ENCODE measurements at regions not wholly inside any gene's neighbourhood (a gene's known extent, or its start where the extent isn't known, plus 50 kb on each side); places are given as distances from the start of the nearest gene placed in this dataset.

DNA sequence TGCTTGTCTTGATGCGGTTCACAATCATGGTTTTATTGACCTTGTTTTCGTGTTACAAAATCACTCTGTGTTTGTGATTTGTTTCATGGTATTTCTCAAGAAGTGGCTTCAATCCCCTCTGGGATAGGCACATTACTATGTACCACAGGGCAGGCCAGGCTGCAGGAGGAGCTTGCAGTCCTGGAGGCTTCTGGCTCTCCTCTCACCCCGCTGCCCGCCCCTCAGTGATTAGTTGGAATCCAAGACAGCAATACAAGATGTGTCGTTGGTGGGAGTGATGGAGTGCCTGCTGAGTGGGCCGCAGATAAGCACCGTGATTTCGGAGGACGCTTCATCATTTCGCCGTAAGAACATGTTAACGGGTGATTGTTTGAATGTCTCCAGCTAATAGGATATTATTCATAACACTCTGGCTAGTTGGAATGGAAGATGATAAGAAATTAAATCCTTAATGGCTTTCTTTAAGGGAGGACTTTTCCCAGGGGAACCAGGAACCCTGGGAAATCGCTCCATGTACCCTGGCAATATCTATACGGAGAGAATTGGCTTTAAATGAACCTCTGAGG, 384.4 kb downstream of the MIAT start:
- Histone ChIP-seq H3K27ac (ENCODE audit: low read depth) (no peak overlapping the region), H3K36me3 (ENCODE audit: insufficient read depth) (no peaks in the 10 kb centered on the region), H3K4me1 (ENCODE audit: insufficient read depth) (no peaks in the 10 kb centered on the region), H3K4me3 (ENCODE audit: low read depth, low read length) (no peak overlapping the region)
- 56% methylated on average over 14 of the region's 14 CpGs for WGBS
- DNase-seq (ENCODE audit: extremely low spot score), result no peak

DNA sequence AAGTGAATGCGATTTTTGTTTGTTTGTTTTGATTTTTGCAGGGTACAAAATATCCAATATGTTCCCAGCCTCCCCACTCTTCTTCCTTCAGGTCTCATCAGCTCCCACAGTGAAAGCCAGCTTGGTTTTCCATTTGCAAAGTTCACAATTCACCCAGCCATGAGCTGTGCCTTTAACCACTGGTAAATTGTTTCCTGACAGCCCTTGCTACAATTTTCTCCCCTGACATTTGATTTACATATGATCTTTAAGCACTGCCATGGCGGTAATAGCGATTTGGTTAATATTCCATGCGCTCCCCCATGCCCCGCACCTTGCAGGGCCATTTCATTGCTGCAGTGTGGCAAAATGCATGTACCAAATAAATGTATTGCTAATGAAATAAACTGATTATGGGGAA, 385.9 kb downstream of the MIAT start:
- Histone ChIP-seq H3K4me3 (ENCODE audit: low read depth, low read length) (no peak overlapping the region), H3K4me1 (ENCODE audit: insufficient read depth) (no peaks in the 10 kb centered on the region), H3K36me3 (ENCODE audit: insufficient read depth) (no peaks in the 10 kb centered on the region), H3K27ac (ENCODE audit: low read depth) (no peak overlapping the region)
- 76% methylated on average over 5 of the region's 5 CpGs for WGBS
- DNase-seq (ENCODE audit: extremely low spot score), result no peak

DNA sequence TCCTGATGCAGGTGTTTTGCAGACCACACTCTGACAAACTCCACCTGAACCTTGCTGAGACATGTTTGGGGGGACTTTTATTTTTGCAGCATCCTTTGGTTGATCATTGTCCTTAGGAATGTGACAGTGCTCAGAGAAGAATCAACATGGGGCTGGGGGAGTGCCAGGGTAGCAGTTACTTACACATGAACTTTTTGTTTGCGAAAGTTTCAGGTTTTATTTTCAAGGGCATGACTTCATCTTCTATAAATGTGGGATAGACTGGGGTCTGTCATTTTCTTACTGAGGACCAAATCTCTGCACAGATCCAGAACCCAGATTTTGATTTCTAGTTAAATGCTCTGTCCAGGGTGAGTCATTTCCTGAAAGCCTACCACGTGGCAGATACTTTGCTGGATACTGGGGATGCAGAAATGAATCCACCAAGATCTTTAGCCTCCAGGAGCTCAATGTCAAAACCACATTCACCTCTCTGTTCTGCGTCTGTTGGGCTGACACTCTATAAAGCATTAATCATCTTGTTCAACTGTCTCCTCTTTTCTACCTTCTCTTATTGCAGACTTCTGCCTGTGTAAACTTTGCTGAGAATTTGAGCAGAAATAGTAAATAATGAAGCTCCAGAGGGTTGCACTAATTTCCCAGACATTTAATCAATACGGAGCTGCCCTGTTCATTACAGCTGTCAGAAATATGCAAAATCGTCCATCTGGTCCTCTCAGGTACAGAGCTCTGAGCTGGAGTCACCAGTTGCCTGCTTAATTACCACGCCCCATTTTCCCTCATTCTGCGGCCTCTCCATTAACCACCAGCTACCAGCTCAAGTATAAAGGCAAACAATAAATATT, 387.9 kb downstream of the MIAT start:
- Histone ChIP-seq H3K4me3 (ENCODE audit: low read depth, low read length) (no peak overlapping the region), H3K4me1 (ENCODE audit: insufficient read depth) (no peaks in the 10 kb centered on the region), H3K36me3 (ENCODE audit: insufficient read depth) (no peaks in the 10 kb centered on the region), H3K27ac (ENCODE audit: low read depth) (no peak overlapping the region)
- DNase-seq (ENCODE audit: extremely low spot score), result no peak
- WGBS, result 55% methylated on average over 7 of the region's 7 CpGs

DNA sequence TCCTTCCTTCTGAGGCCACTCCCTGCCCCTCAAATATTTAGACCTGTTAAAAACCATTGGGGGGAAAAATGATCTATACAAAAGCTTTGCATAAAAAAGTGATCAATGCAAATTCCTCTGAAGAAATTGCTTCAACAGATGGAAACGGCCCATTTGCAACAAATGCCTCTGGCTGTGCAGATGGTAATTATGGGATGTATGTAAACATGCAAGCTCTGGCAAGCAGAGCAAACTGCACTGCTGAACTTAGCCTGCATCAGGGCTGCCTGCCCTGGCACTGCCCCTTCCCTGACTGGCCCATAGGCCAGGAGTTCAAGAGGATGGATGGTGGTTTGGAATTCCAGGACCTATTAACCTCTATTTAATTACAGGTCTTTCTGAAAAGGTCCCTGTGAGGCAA, 388.7 kb downstream of the MIAT start:
- no peaks in the 10 kb centered on the region for H3K36me3 ChIP-seq (ENCODE audit: insufficient read depth)
- H3K4me3 ChIP-seq (ENCODE audit: low read depth, low read length), result no peak overlapping the region
- no peak overlapping the region for H3K27ac ChIP-seq (ENCODE audit: low read depth)
- H3K4me1 ChIP-seq (ENCODE audit: insufficient read depth), result no peaks in the 10 kb centered on the region
- 73% methylated on average over 1 of the region's 1 CpG for WGBS
- DNase-seq (ENCODE audit: extremely low spot score), result no peak

DNA sequence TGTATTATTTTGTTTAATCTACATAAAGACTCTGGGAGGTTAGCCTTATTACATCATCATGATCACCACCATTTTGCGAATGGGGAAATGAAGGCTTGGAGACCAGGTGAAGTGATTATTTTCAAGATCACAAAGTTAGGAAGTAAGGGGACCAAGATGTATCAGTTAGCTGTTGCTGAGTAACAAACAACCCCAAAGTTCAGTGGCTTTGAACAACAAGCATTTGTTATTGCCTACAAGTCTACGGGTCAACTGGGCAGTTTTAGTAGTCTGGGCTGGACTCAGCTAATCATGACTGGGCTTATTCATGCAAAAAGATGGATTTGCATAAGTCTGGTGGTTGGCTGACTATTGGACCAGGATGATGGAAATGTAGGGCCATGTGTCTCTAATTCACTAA, 389.2 kb downstream of the MIAT start:
- H3K27ac ChIP-seq (ENCODE audit: low read depth), result no peak overlapping the region
- 91% methylated on average over 2 of the region's 2 CpGs for WGBS
- no peaks in the 10 kb centered on the region for H3K4me1 ChIP-seq (ENCODE audit: insufficient read depth)
- no peak overlapping the region for H3K4me3 ChIP-seq (ENCODE audit: low read depth, low read length)
- H3K36me3 ChIP-seq (ENCODE audit: insufficient read depth), result no peaks in the 10 kb centered on the region
- no peak for DNase-seq (ENCODE audit: extremely low spot score)

DNA sequence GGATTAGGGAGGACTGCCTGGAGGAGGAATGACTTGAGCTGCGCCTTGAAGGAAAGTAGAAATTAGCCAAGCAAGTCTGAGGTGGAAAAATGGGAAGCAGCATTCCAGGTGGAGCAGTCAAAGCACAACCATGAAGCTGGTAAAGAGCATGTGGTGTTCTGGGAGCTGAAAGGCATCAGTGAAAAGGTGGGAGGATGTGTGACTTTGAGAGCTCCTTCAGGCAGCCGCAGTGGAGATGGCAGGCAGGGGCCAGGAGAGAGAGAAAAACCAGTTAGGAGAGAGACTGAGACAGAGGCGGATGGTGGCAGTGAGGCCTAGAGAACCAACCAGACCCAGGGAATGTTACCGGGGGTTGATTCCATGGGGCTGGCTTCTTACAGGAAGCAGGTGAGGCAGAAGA, 393.4 kb downstream of the MIAT start:
- WGBS, result 80% methylated on average over 4 of the region's 4 CpGs
- H3K4me1 ChIP-seq (ENCODE audit: insufficient read depth), result no peaks in the 10 kb centered on the region
- H3K4me3 ChIP-seq (ENCODE audit: low read depth, low read length), result no peak overlapping the region
- H3K27ac ChIP-seq (ENCODE audit: low read depth), result no peak overlapping the region
- no peaks in the 10 kb centered on the region for H3K36me3 ChIP-seq (ENCODE audit: insufficient read depth)
- DNase-seq (ENCODE audit: extremely low spot score), result no peak

DNA sequence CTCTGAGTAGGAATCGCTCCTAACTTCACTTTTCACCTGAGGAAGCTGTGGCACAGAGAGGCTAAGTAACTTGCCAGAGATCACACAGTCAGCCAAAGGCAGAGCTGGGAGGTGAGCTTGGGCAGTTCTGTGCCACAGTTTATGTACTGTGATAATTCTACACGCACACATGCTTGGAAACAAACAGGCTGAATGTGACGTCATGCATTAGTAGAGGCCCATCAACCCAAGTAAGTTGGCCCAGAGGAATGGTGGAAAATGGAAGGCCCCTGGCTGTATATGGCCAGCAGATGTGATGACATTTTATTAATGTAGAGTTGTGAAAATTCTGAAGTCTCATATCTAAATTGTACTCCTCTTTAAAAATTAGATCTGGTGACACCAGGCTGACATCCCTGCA, 394.0 kb downstream of the MIAT start:
- WGBS, result 69% methylated on average over 3 of the region's 3 CpGs
- no peaks in the 10 kb centered on the region for H3K36me3 ChIP-seq (ENCODE audit: insufficient read depth)
- no peaks in the 10 kb centered on the region for H3K4me1 ChIP-seq (ENCODE audit: insufficient read depth)
- no peak overlapping the region for H3K4me3 ChIP-seq (ENCODE audit: low read depth, low read length)
- DNase-seq (ENCODE audit: extremely low spot score), result no peak
- H3K27ac ChIP-seq (ENCODE audit: low read depth), result no peak overlapping the region

DNA sequence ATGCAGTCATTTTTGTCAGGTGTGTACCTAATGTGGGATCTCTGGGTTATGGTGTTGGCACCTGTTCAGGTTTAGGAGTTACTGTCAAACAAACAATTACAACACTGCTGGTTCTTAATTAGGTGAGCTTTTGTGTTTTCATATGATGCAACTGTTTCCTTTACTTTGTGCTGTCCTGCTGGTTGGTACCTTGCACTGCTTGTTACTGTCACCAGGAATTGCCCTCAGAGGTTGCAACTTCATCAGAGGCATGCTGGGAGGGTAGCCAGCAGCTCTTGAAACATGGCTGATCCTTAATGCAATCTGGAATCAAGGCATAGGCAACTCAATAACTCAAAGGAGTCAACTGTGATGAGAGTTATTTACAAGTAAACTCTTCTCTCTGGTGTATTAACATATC, 400.3 kb downstream of the MIAT start:
- H3K4me1 ChIP-seq (ENCODE audit: insufficient read depth), result no peaks in the 10 kb centered on the region
- H3K27ac ChIP-seq (ENCODE audit: low read depth), result no peak overlapping the region
- DNase-seq (ENCODE audit: extremely low spot score), result no peak
- H3K36me3 ChIP-seq (ENCODE audit: insufficient read depth), result no peaks in the 10 kb centered on the region
- H3K4me3 ChIP-seq (ENCODE audit: low read depth, low read length), result no peak overlapping the region

DNA sequence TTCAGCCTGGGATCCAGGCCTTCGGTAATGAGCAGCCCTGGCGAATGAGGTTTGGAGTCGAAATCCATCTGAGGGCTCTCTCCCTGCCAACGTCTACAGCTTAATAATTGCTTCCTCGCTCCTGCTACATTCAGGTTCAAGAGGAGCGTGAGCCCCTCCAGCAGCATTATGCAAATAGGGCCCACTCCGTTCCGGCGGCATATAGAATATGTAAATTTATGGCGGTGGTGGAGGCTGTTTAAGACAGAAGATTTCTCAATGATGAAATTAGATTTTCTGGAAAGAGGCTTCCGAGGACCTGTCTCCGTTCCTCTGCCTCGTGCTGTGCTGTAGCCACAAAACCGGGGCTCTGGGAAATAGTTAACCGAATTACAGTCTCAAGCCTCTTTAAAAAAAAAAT, 402.8 kb downstream of the MIAT start:
- no peak for DNase-seq (ENCODE audit: extremely low spot score)
- Histone ChIP-seq H3K27ac (ENCODE audit: low read depth) (no peak overlapping the region), H3K4me3 (ENCODE audit: low read depth, low read length) (no peak overlapping the region), H3K4me1 (ENCODE audit: insufficient read depth) (no peaks in the 10 kb centered on the region), H3K36me3 (ENCODE audit: insufficient read depth) (no peaks in the 10 kb centered on the region)
- 73% methylated on average over 15 of the region's 15 CpGs for WGBS

DNA sequence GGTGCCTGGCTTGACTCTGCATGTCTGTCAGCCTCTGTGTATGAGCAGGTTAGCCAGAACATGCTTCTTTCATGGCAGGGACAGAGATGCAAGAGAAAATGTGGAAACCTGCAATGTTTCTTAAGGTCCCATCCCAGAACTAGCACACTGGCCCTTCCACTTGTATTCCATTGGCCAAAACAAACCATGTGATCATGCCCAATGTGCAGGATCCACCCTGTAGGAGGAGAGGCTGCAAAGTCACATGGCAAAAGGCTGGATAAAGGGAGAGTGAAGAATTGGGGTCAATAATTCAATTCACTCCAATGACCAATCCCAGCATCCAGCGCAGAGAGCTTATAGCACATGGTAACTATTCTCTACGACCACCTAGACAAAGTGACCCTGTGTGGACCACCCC, 405.5 kb downstream of the MIAT start:
- no peak for DNase-seq (ENCODE audit: extremely low spot score)
- Histone ChIP-seq H3K4me1 (ENCODE audit: insufficient read depth) (no peaks in the 10 kb centered on the region), H3K4me3 (ENCODE audit: low read depth, low read length) (no peak overlapping the region), H3K27ac (ENCODE audit: low read depth) (no peak overlapping the region), H3K36me3 (ENCODE audit: insufficient read depth) (no peaks in the 10 kb centered on the region)
- WGBS, result 77% methylated on average over 2 of the region's 2 CpGs

DNA sequence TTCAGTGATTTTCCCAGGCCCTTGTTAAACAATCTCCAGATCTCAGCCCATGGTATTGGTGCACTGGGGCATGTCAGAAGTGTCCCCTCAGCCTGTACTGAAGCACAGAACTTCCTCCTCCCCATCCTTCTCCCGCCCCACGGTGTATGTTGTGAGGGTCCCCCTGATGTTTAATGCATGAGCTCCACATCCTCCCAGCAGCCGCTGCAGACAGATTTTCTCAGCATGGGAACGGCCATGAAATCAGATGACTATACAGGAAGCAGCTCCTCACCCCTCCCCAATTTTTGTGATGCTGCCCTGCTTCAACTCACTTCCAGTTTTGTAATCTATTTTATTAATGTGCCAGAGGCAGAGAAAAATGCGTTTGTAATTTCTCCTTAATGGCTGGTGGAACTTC, 406.0 kb downstream of the MIAT start:
- 17% methylated on average over 5 of the region's 5 CpGs for WGBS
- DNase-seq (ENCODE audit: extremely low spot score), result no peak

DNA sequence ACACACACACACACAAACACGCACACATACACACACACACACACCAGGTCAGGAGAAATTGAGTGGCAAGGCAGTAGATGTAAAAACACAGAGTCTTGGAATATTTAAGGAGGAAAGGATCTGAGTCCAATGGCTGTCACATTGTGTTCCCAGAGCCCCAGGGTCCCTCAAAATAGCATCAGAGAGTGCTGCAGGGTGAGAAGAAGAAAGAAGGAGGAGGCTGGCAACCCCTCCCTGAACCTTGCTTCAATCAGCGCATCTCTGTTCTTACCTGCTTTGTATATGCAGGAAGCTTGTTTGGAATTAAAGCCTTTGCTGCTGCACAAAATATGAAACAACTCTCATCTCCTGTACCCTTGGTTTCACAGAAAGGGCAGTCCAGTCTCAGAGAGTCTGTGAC, 406.5 kb downstream of the MIAT start:
- DNase-seq (ENCODE audit: extremely low spot score), result no peak
- Histone ChIP-seq H3K4me1 (ENCODE audit: insufficient read depth) (no peaks in the 10 kb centered on the region), H3K27ac (ENCODE audit: low read depth) (no peak overlapping the region), H3K4me3 (ENCODE audit: low read depth, low read length) (no peak overlapping the region), H3K36me3 (ENCODE audit: insufficient read depth) (no peaks in the 10 kb centered on the region)
- WGBS, result 69% methylated on average over 2 of the region's 2 CpGs

More for the DNA sequence above, 406.0 kb downstream of the MIAT start:
- Histone ChIP-seq H3K4me1 (ENCODE audit: insufficient read depth) (no peaks in the 10 kb centered on the region), H3K27ac (ENCODE audit: low read depth) (no peak overlapping the region), H3K36me3 (ENCODE audit: insufficient read depth) (no peaks in the 10 kb centered on the region), H3K4me3 (ENCODE audit: low read depth, low read length) (no peak overlapping the region)

DNA sequence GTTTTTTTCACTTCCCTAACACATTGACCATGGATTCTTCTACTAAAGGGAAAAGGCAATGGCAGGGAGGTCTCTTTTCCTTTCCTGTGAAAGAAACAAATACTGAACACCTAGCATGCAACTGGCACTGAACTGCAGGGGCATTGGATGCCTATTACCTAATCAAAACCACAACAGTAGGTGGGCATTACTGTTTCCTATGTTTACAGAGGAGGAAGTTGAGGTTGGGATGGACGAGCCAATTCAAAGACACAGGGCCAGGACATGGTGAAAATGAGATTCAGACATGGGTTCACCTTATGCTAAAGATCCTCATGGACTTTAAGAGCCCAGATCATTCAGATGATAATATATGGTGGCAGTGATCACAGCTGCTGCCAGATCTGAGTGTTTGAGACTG, 407.0 kb downstream of the MIAT start:
- Histone ChIP-seq H3K27ac (ENCODE audit: low read depth) (no peak overlapping the region), H3K4me1 (ENCODE audit: insufficient read depth) (no peaks in the 10 kb centered on the region), H3K36me3 (ENCODE audit: insufficient read depth) (no peaks in the 10 kb centered on the region), H3K4me3 (ENCODE audit: low read depth, low read length) (no peak overlapping the region)
- DNase-seq (ENCODE audit: extremely low spot score), result no peak
- 49% methylated on average over 1 of the region's 1 CpG for WGBS

DNA sequence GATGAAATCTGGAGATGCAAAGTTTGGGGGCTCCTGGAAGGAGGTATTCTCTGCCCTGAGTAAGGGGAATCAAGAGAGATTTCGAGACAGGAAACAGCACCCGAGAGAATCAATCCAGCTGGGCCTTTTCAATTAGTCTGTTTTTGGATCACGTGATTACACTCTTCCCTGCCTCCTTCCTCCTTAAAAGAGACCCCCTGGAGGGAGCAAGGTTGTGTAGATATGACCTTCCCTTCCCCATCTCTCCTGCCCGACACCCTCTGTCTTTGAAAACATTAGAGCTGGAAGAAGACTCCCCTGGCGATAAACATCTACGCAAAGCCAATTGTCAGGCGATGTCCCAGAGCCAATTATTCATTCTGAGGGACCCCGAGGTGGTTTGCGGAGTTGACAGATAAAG, 407.9 kb downstream of the MIAT start:
- H3K36me3 ChIP-seq (ENCODE audit: insufficient read depth), result no peaks in the 10 kb centered on the region
- no peak overlapping the region for H3K27ac ChIP-seq (ENCODE audit: low read depth)
- no peak overlapping the region for H3K4me3 ChIP-seq (ENCODE audit: low read depth, low read length)
- 26% methylated on average over 9 of the region's 9 CpGs for WGBS
- no peaks in the 10 kb centered on the region for H3K4me1 ChIP-seq (ENCODE audit: insufficient read depth)
- peak; percentile 7 for DNase-seq (ENCODE audit: extremely low spot score)
